Activated naive CD8-positive, alpha-beta T cell treated with anti-CD3 and anti-CD28 coated beads for 36 hours (primary cell): ENCODE measurements at regions not wholly inside any gene's neighbourhood (a gene's known extent, or its start where the extent isn't known, plus 50 kb on each side); places are given as distances from the start of the nearest gene placed in this dataset.

Source experiments
- DNase-seq: peaks from one replicate; pipeline ENCODE4 v3.0.0; 2021
- H3K27ac Mint-ChIP-seq: one replicate; pipeline ENCODE4 v1.8.0; 2022; ENCODE audit warnings: mild to moderate bottlenecking, moderate library complexity, mixed read lengths
- H3K27me3 Mint-ChIP-seq: one replicate; pipeline ENCODE4 v1.8.0; 2022; ENCODE audit warnings: mild to moderate bottlenecking, mixed read lengths
- H3K36me3 Mint-ChIP-seq: one replicate; pipeline ENCODE4 v1.8.0; 2021; ENCODE audit warnings: mild to moderate bottlenecking, mixed read lengths
- H3K4me1 Mint-ChIP-seq: one replicate; pipeline ENCODE4 v1.8.0; 2021; ENCODE audit warnings: mixed read lengths
- H3K4me3 Mint-ChIP-seq: one replicate; pipeline ENCODE4 v1.8.0; 2022; ENCODE audit warnings: mild to moderate bottlenecking, moderate library complexity, mixed read lengths
- H3K9me3 Mint-ChIP-seq: one replicate; pipeline ENCODE4 v1.8.0; 2022; ENCODE audit warnings: mixed read lengths

DNA sequence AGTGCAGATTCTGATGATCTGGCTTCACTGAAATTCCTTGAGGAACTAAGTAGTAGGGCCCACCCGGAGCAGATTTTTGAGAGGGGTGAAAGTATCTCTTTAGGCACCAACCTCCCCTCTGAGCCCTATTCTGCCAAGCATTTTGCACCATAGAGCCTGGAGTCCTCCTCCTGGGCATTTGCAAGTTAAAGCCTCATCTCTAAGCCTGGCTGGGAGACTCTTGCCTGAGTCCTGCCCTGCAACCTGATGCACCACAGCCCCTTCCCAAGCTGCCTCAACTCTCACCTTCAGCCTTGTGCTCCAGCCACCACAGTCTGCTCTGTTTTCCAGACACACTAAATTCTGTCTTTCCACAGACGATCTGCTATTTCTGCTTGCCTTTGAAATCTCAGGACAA lies 79.6 kb upstream of the PKDCC start:
- Mint-ChIP-seq H3K27me3 (peaks cover 3% of the 10 kb centered on the region), H3K4me3 (no peak overlapping the region), H3K9me3 (no peaks in the 10 kb centered on the region)

GRCh38 chr2:41970988-41971660 lies 76.7 kb upstream of the PKDCC start:
- no peaks in the 10 kb centered on the region for H3K4me1 Mint-ChIP-seq

More for the DNA sequence above, 79.6 kb upstream of the PKDCC start:
- Mint-ChIP-seq H3K4me1 (no peaks in the 10 kb centered on the region), H3K27ac (no peak overlapping the region), H3K36me3 (no peaks in the 10 kb centered on the region)
- DNase-seq, result no peak

GRCh38 chr2:41972179-41972578 lies 75.6 kb upstream of the PKDCC start:
- Mint-ChIP-seq H3K9me3 (no peaks in the 10 kb centered on the region), H3K4me1 (no peaks in the 10 kb centered on the region), H3K27ac (no peak overlapping the region), H3K27me3 (peaks cover 7% of the 10 kb centered on the region), H3K4me3 (no peak overlapping the region), H3K36me3 (no peaks in the 10 kb centered on the region)
- DNase-seq, result no peak

More at GRCh38 chr2:41970988-41971660, 76.7 kb upstream of the PKDCC start:
- H3K4me3 Mint-ChIP-seq, result peak overlapping the region; percentile 4
- H3K27ac Mint-ChIP-seq, result no peak overlapping the region
- no peaks in the 10 kb centered on the region for H3K36me3 Mint-ChIP-seq
- no peaks in the 10 kb centered on the region for H3K9me3 Mint-ChIP-seq
- peaks cover 7% of the 10 kb centered on the region for H3K27me3 Mint-ChIP-seq
- no peak for DNase-seq

DNA sequence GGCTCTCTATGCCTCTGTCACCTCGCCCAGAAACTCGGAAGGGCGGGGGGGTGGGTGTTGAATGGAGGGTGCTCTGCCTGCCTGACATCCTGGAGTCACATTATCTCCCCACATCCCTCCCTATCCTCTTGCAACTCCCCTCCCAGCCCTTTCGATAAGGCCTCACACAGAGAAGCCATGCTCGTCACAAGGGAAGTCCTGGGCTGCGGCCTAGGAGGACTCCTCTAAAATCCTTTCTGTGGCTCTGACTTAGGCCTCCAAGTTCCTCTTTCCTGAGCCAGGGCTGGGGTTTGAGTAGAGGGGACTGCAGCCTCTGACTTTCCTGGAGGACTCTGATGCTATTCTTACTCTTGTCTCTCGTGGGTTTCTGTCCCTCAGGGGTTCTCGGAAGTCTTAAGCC lies 75.0 kb upstream of the PKDCC start:
- Mint-ChIP-seq H3K4me3 (no peak overlapping the region), H3K27me3 (peaks cover 7% of the 10 kb centered on the region), H3K36me3 (no peaks in the 10 kb centered on the region), H3K27ac (no peak overlapping the region), H3K9me3 (no peaks in the 10 kb centered on the region), H3K4me1 (no peaks in the 10 kb centered on the region)
- no peak for DNase-seq

- Mint-ChIP-seq H3K27me3 (peaks cover 7% of the 10 kb centered on the region), H3K4me3 (no peak overlapping the region), H3K4me1 (no peaks in the 10 kb centered on the region), H3K36me3 (no peaks in the 10 kb centered on the region), H3K9me3 (no peaks in the 10 kb centered on the region), H3K27ac (no peak overlapping the region)
- DNase-seq, result no peak
Observed at GRCh38 chr2:41973871-41974270, 74.0 kb upstream of the PKDCC start.

GRCh38 chr2:41981417-41981816 lies 66.4 kb upstream of the PKDCC start:
- no peak for DNase-seq
- no peaks in the 10 kb centered on the region for H3K27me3 Mint-ChIP-seq
- H3K4me3 Mint-ChIP-seq, result no peak overlapping the region
- no peak overlapping the region for H3K27ac Mint-ChIP-seq
- H3K4me1 Mint-ChIP-seq, result no peaks in the 10 kb centered on the region
- no peaks in the 10 kb centered on the region for H3K9me3 Mint-ChIP-seq
- no peaks in the 10 kb centered on the region for H3K36me3 Mint-ChIP-seq

DNA sequence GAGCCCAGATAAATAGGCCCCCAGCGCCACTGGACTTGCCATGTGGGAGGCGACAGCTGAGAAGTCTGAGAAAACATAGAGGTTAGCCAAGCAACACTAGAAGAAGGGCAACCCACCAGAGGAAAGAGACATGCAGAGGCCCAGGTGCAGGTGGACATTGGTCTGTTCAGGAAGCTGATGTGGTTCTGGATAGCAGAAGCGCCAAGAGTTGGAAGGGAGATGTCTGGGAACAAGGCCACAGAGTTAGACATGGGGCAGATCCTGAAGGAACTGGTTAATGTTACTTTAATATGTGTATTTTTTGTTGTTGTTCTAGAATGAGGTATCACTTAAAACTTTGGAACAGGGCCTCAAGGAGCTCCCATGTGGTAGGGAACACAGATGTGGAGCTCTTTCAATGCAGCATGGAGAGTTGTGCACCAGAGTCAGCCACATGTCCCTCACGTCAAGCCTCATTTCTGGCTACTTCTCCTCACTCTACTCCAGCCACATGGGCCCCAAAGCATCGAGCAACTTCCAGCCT lies 62.2 kb upstream of the PKDCC start:
- Mint-ChIP-seq H3K27ac (no peak overlapping the region), H3K4me1 (no peaks in the 10 kb centered on the region), H3K4me3 (no peak overlapping the region), H3K9me3 (no peaks in the 10 kb centered on the region), H3K27me3 (peaks cover 26% of the 10 kb centered on the region), H3K36me3 (no peaks in the 10 kb centered on the region)
- DNase-seq, result no peak

- H3K36me3 Mint-ChIP-seq, result no peaks in the 10 kb centered on the region
- no peak overlapping the region for H3K4me3 Mint-ChIP-seq
- DNase-seq, result no peak
- H3K27ac Mint-ChIP-seq, result no peak overlapping the region
- peaks cover 1% of the 10 kb centered on the region for H3K9me3 Mint-ChIP-seq
- H3K4me1 Mint-ChIP-seq, result no peaks in the 10 kb centered on the region
- peaks cover 29% of the 10 kb centered on the region for H3K27me3 Mint-ChIP-seq
Observed at GRCh38 chr2:41989501-41990180, 58.2 kb upstream of the PKDCC start.

DNA sequence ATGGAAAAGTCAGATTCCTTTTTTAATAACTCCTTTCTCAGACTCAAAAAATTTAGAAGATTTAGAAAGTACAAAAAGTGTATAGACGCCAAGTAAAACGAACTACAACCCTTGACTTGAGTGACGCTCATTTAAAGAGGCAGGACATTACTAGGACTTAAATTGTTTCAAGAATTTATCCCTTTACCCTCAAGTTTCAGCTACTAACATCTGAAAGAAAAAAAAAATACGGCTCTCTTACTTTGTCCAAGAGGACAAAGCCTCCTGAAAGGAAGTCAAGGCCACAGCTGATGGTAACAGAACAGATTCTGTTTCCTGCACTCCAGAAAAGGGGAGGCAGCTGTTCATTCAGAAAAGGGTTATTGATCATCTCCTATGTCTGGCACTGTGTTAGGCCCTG lies 57.6 kb upstream of the PKDCC start:
- no peak overlapping the region for H3K4me3 Mint-ChIP-seq
- no peaks in the 10 kb centered on the region for H3K36me3 Mint-ChIP-seq
- no peak for DNase-seq
- no peak overlapping the region for H3K27ac Mint-ChIP-seq
- H3K27me3 Mint-ChIP-seq, result peaks cover 29% of the 10 kb centered on the region
- H3K9me3 Mint-ChIP-seq, result peaks cover 3% of the 10 kb centered on the region
- H3K4me1 Mint-ChIP-seq, result no peaks in the 10 kb centered on the region

GRCh38 chr2:41990688-41991087 lies 57.1 kb upstream of the PKDCC start:
- Mint-ChIP-seq H3K27ac (no peak overlapping the region), H3K27me3 (peaks cover 29% of the 10 kb centered on the region), H3K4me1 (no peaks in the 10 kb centered on the region), H3K4me3 (no peak overlapping the region), H3K9me3 (peaks cover 3% of the 10 kb centered on the region), H3K36me3 (no peaks in the 10 kb centered on the region)
- DNase-seq, result no peak

- H3K9me3 Mint-ChIP-seq, result peaks cover 3% of the 10 kb centered on the region
- no peaks in the 10 kb centered on the region for H3K4me1 Mint-ChIP-seq
- H3K27me3 Mint-ChIP-seq, result peaks cover 26% of the 10 kb centered on the region
- no peak for DNase-seq
- H3K36me3 Mint-ChIP-seq, result no peaks in the 10 kb centered on the region
- H3K27ac Mint-ChIP-seq, result no peak overlapping the region
- H3K4me3 Mint-ChIP-seq, result no peak overlapping the region
Observed at GRCh38 chr2:41992056-41992642, 55.7 kb upstream of the PKDCC start.

GRCh38 chr2:41992671-41993434 lies 55.0 kb upstream of the PKDCC start:
- Mint-ChIP-seq H3K27ac (no peak overlapping the region), H3K9me3 (peaks cover 3% of the 10 kb centered on the region), H3K4me1 (no peaks in the 10 kb centered on the region), H3K4me3 (no peak overlapping the region), H3K27me3 (peaks cover 24% of the 10 kb centered on the region), H3K36me3 (no peaks in the 10 kb centered on the region)
- no peak for DNase-seq

DNA sequence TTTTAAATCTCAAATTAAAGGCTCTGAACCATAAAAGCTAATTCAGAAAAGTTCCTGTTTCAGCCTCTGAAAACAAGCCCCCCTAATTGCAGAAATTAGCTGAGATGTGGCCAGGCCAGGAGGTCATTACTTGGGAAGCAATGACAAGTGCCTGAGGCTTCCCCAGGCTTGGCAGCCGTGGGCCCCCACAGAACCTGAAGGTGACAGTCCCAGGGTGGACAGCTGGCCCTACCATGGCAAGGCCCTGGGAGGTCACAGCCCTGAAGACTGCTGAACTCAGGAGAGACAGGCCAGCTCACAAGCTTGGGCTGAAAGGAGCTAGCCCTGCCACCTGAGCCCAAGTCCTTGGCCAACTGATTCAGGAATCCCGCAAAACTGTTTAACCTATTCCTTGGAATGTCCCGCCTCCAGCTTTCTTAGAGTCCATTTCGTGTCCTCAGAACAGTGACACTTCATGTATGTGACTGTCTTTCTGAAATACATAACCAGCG lies 54.3 kb upstream of the PKDCC start:
- H3K27ac Mint-ChIP-seq, result no peak overlapping the region
- no peaks in the 10 kb centered on the region for H3K4me1 Mint-ChIP-seq
- no peak for DNase-seq
- H3K4me3 Mint-ChIP-seq, result no peak overlapping the region
- no peaks in the 10 kb centered on the region for H3K36me3 Mint-ChIP-seq
- peaks cover 3% of the 10 kb centered on the region for H3K9me3 Mint-ChIP-seq
- peaks cover 23% of the 10 kb centered on the region for H3K27me3 Mint-ChIP-seq

- Mint-ChIP-seq H3K27me3 (peaks cover 18% of the 10 kb centered on the region), H3K4me3 (no peak overlapping the region), H3K4me1 (no peaks in the 10 kb centered on the region), H3K36me3 (no peaks in the 10 kb centered on the region), H3K27ac (no peak overlapping the region), H3K9me3 (peaks cover 3% of the 10 kb centered on the region)
- no peak for DNase-seq
Observed at GRCh38 chr2:41994233-41994637, 53.6 kb upstream of the PKDCC start.

DNA sequence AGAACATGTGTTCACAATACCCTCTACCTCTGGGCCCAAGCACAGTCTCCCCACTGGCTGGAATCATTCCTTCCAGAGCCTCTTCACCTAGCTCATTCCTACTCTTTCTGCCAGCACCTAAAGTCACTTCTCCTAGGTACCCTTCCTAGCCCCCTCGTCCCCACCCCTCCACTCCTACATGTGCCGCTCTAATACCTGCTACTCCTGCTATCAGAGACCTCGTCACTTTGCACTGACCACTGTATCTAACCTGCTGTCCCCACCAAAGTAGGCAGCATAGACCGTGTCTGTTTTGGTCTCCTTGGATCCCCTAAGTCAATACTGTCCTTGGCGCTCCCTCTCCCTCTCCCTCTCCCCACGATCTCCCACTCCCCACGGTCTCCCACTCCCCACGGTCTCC lies 53.2 kb upstream of the PKDCC start:
- Mint-ChIP-seq H3K4me1 (no peaks in the 10 kb centered on the region), H3K27ac (no peak overlapping the region), H3K36me3 (no peaks in the 10 kb centered on the region), H3K9me3 (peaks cover 3% of the 10 kb centered on the region), H3K4me3 (no peak overlapping the region), H3K27me3 (peaks cover 14% of the 10 kb centered on the region)
- DNase-seq, result no peak
